ENCODE measurements at regions not wholly inside any gene's neighbourhood (a gene's known extent, or its start where the extent isn't known, plus 50 kb on each side); places are given as distances from the start of the nearest gene placed in this dataset.
"Not testable (repeated sequence)": the region's sequence is repeated elsewhere in the genome, so short reads cannot be mapped to it uniquely, and the experiment has no call there.

- not testable (repeated sequence) for DNase-seq
Observed at GRCh38 chr4:102210806-102211205, 134.5 kb downstream of the SLC39A8 start.

- not testable (repeated sequence) for DNase-seq
Observed at GRCh38 chr4:102204634-102205033, 140.6 kb downstream of the SLC39A8 start.

- peak; percentile 60 to 69 for DNase-seq
Observed at GRCh38 chr4:102196221-102196620, 149.1 kb downstream of the SLC39A8 start.

- peak; percentile 23 to 41 for DNase-seq
Observed at GRCh38 chr4:102193145-102193544, 152.1 kb downstream of the SLC39A8 start.

GRCh38 chr4:102180046-102180445, 165.2 kb downstream of the SLC39A8 start:
- no peak for DNase-seq

- DNase-seq = no peak
Observed at GRCh38 chr4:102174719-102175189, 170.5 kb downstream of the SLC39A8 start.

- DNase-seq = no peak
Observed at GRCh38 chr4:102172341-102172740, 172.9 kb downstream of the SLC39A8 start.

- no peak for DNase-seq
Observed at GRCh38 chr4:102170910-102171309, 174.4 kb downstream of the SLC39A8 start.

- DNase-seq = no peak
Observed at GRCh38 chr4:102169345-102169744, 175.9 kb downstream of the SLC39A8 start.

- DNase-seq = no peak
Observed at GRCh38 chr4:102168580-102168979, 176.7 kb downstream of the SLC39A8 start.

GRCh38 chr4:102165584-102165983, 179.7 kb downstream of the SLC39A8 start:
- DNase-seq = no peak

- DNase-seq = no peak
Observed at GRCh38 chr4:102163404-102164140, 181.7 kb downstream of the SLC39A8 start.

GRCh38 chr4:102157984-102158383, 187.3 kb downstream of the SLC39A8 start:
- DNase-seq = no peak

GRCh38 chr4:102153391-102153790, 191.9 kb downstream of the SLC39A8 start:
- DNase-seq = no peak

GRCh38 chr4:102151696-102152095, 193.6 kb downstream of the SLC39A8 start:
- DNase-seq = no peak

- DNase-seq = no peak
Observed at GRCh38 chr4:102143433-102143832, 201.8 kb downstream of the SLC39A8 start.

- DNase-seq = no peak
Observed at GRCh38 chr4:102141842-102142241, 203.4 kb downstream of the SLC39A8 start.

- DNase-seq = no peak
Observed at GRCh38 chr4:102139932-102140331, 205.3 kb downstream of the SLC39A8 start.

- DNase-seq = no peak
Observed at GRCh38 chr4:102139132-102139573, 206.1 kb downstream of the SLC39A8 start.

GRCh38 chr4:102137217-102137616, 208.1 kb downstream of the SLC39A8 start:
- no peak for DNase-seq

- no peak for DNase-seq
Observed at GRCh38 chr4:102129810-102130209, 215.5 kb downstream of the SLC39A8 start.

Measured in Kasumi-1 (cell line).